ENCODE measurements at regions not wholly inside any gene's neighbourhood (a gene's known extent, or its start where the extent isn't known, plus 50 kb on each side); places are given as distances from the start of the nearest gene placed in this dataset.

- Histone ChIP-seq H3K27ac (no peak overlapping the region), H3K4me3 (no peak overlapping the region)
- no peak for TF ChIP-seq CTCF (IDR thresholded peaks at IDR 0.05)
- DNase-seq (ENCODE audit: low spot score) = no peak
Observed at GRCh38 chr5:143946837-143947236, 134.9 kb downstream of the HMHB1 start.

GRCh38 chr5:143947313-143947712 is 135.4 kb downstream of the HMHB1 start:
- Histone ChIP-seq H3K27ac (no peak overlapping the region), H3K4me3 (no peak overlapping the region)
- no peak for TF ChIP-seq CTCF (IDR thresholded peaks at IDR 0.05)
- no peak for DNase-seq (ENCODE audit: low spot score)

GRCh38 chr5:143952809-143953208 is 140.8 kb downstream of the HMHB1 start:
- no peak overlapping the region for H3K4me3 ChIP-seq
- TF ChIP-seq CTCF (IDR thresholded peaks at IDR 0.05) = no peak
- H3K27ac ChIP-seq = no peak overlapping the region
- DNase-seq (ENCODE audit: low spot score) = no peak

GRCh38 chr5:143953851-143954250 is 141.9 kb downstream of the HMHB1 start:
- no peak overlapping the region for H3K27ac ChIP-seq
- no peak for DNase-seq (ENCODE audit: low spot score)
- TF ChIP-seq CTCF (IDR thresholded peaks at IDR 0.05) = no peak
- H3K4me3 ChIP-seq = no peak overlapping the region

GRCh38 chr5:143955141-143955540 is 143.2 kb downstream of the HMHB1 start:
- no peak for DNase-seq (ENCODE audit: low spot score)
- H3K27ac ChIP-seq = no peak overlapping the region
- no peak overlapping the region for H3K4me3 ChIP-seq
- TF ChIP-seq CTCF (IDR thresholded peaks at IDR 0.05) = no peak

- H3K4me3 ChIP-seq = no peak overlapping the region
- DNase-seq (ENCODE audit: low spot score) = no peak
- no peak overlapping the region for H3K27ac ChIP-seq
- TF ChIP-seq CTCF (IDR thresholded peaks at IDR 0.05) = no peak
Observed at GRCh38 chr5:143957455-143957854, 145.5 kb downstream of the HMHB1 start.

GRCh38 chr5:143962201-143962600 is 150.2 kb downstream of the HMHB1 start:
- H3K27ac ChIP-seq = no peak overlapping the region
- no peak overlapping the region for H3K4me3 ChIP-seq
- TF ChIP-seq CTCF (IDR thresholded peaks at IDR 0.05) = no peak
- DNase-seq (ENCODE audit: low spot score) = no peak
